ENCODE measurements at regions not wholly inside any gene's neighbourhood (a gene's known extent, or its start where the extent isn't known, plus 50 kb on each side); places are given as distances from the start of the nearest gene placed in this dataset.
"Not testable (repeated sequence)": the region's sequence is repeated elsewhere in the genome, so short reads cannot be mapped to it uniquely, and the experiment has no call there.

DNA sequence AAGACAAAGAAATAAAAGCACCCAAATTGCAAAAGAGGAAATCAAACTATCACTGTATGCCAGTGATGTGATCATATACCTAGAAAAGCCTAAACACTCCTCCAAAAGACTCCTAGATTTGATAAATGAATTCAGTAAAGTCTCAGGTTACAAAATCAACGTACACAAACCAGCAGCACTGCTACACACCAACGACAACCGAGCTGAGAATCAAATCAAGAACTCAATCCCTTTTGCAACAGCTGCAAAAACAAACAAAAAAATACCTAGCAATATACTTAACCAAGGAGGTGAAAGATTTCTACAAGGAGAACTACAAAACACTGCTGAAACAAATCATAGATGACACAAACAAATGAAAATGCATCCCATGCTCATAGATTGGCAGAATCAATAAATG lies 92.1 kb upstream of the PALMD start:
- not testable (repeated sequence) for H3K4me1 ChIP-seq (ENCODE audit: low read length); H3K4me2 ChIP-seq (ENCODE audit: low read depth, low read length, poor library complexity, severe bottlenecking); DNase-seq; H3K27ac ChIP-seq (ENCODE audit: low read length); H3K9me3 ChIP-seq (ENCODE audit: low read length); H4K20me1 ChIP-seq (ENCODE audit: insufficient read depth, low read depth, low read length); H3K27me3 ChIP-seq (ENCODE audit: low read length); H2AFZ ChIP-seq (ENCODE audit: low read length); H3K36me3 ChIP-seq (ENCODE audit: insufficient read depth, low read length); H3K9ac ChIP-seq (ENCODE audit: low read length); H3K9me2 ChIP-seq (replicated peaks; ENCODE audit: insufficient read depth, low read length); H3K4me3 ChIP-seq (ENCODE audit: low read length); H3K79me2 ChIP-seq (ENCODE audit: low read length)

DNA sequence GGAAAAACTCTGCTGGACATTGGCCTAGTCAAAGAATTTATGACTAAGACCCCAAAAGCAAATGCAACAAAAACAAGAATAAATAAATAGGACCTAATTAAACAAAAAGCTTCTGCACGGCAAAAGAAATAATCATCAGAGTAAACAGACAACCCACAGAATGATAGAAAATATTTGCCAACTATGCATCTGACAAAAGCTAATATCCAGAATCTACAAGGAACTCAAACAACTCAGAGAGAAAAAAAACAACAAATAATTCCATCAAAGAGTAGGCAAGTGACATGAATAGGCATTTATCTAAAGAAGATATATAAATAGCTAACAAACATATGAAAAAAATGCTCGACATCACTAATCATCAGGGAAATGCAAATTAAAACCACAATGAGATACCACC lies 91.2 kb upstream of the PALMD start:
- H3K9me3 ChIP-seq (ENCODE audit: low read length): no peaks in the 10 kb centered on the region
- no peak overlapping the region for H3K27ac ChIP-seq (ENCODE audit: low read length)
- no peak overlapping the region for H3K4me2 ChIP-seq (ENCODE audit: low read depth, low read length, poor library complexity, severe bottlenecking)
- DNase-seq: no peak
- no peaks in the 10 kb centered on the region for H3K4me1 ChIP-seq (ENCODE audit: low read length)
- H3K79me2 ChIP-seq (ENCODE audit: low read length): no peaks in the 10 kb centered on the region
- H3K4me3 ChIP-seq (ENCODE audit: low read length): no peak overlapping the region
- H3K27me3 ChIP-seq (ENCODE audit: low read length): no peaks in the 10 kb centered on the region
- H3K9me2 ChIP-seq (replicated peaks; ENCODE audit: insufficient read depth, low read length): no peaks in the 10 kb centered on the region
- H4K20me1 ChIP-seq (ENCODE audit: insufficient read depth, low read depth, low read length): no peaks in the 10 kb centered on the region
- H2AFZ ChIP-seq (ENCODE audit: low read length): no peak overlapping the region
- no peaks in the 10 kb centered on the region for H3K36me3 ChIP-seq (ENCODE audit: insufficient read depth, low read length)
- H3K9ac ChIP-seq (ENCODE audit: low read length): no peak overlapping the region

GRCh38 chr1:99557546-99558202 lies 88.2 kb upstream of the PALMD start:
- no peak for DNase-seq
- H3K4me1 ChIP-seq (ENCODE audit: low read length): no peaks in the 10 kb centered on the region
- H3K27ac ChIP-seq (ENCODE audit: low read length): no peak overlapping the region
- H3K36me3 ChIP-seq (ENCODE audit: insufficient read depth, low read length): no peaks in the 10 kb centered on the region
- no peak overlapping the region for H3K4me2 ChIP-seq (ENCODE audit: low read depth, low read length, poor library complexity, severe bottlenecking)
- no peaks in the 10 kb centered on the region for H3K79me2 ChIP-seq (ENCODE audit: low read length)
- no peaks in the 10 kb centered on the region for H4K20me1 ChIP-seq (ENCODE audit: insufficient read depth, low read depth, low read length)
- no peaks in the 10 kb centered on the region for H3K9me3 ChIP-seq (ENCODE audit: low read length)
- no peak overlapping the region for H3K4me3 ChIP-seq (ENCODE audit: low read length)
- no peak overlapping the region for H2AFZ ChIP-seq (ENCODE audit: low read length)
- no peak overlapping the region for H3K9ac ChIP-seq (ENCODE audit: low read length)
- H3K9me2 ChIP-seq (replicated peaks; ENCODE audit: insufficient read depth, low read length): no peaks in the 10 kb centered on the region
- H3K27me3 ChIP-seq (ENCODE audit: low read length): no peaks in the 10 kb centered on the region

DNA sequence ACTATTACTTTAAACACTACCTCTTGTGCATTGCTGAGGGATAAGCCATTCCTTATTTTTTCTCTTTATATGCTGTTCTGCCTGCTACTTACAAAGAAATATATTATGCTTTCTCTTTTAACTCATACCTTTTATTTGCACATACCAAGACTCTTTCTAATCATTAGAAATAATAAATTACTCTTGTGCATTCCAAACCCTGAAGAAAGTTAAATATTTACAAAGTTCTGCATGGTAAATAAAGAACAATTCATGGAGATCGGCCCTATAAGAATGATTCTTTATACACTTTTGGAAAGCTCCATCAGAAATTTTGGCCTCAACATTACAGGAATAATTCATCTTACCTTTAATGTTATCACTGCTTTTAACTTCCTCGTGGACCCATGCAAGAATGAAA lies 86.7 kb upstream of the PALMD start:
- no peaks in the 10 kb centered on the region for H3K4me1 ChIP-seq (ENCODE audit: low read length)
- H2AFZ ChIP-seq (ENCODE audit: low read length): no peak overlapping the region
- H3K27me3 ChIP-seq (ENCODE audit: low read length): no peaks in the 10 kb centered on the region
- no peaks in the 10 kb centered on the region for H4K20me1 ChIP-seq (ENCODE audit: insufficient read depth, low read depth, low read length)
- DNase-seq: no peak
- H3K36me3 ChIP-seq (ENCODE audit: insufficient read depth, low read length): no peaks in the 10 kb centered on the region
- no peak overlapping the region for H3K9ac ChIP-seq (ENCODE audit: low read length)
- H3K79me2 ChIP-seq (ENCODE audit: low read length): no peaks in the 10 kb centered on the region
- H3K9me2 ChIP-seq (replicated peaks; ENCODE audit: insufficient read depth, low read length): no peaks in the 10 kb centered on the region
- no peak overlapping the region for H3K4me2 ChIP-seq (ENCODE audit: low read depth, low read length, poor library complexity, severe bottlenecking)
- no peak overlapping the region for H3K27ac ChIP-seq (ENCODE audit: low read length)
- H3K9me3 ChIP-seq (ENCODE audit: low read length): no peaks in the 10 kb centered on the region
- H3K4me3 ChIP-seq (ENCODE audit: low read length): no peak overlapping the region

- no peak for DNase-seq
- Histone ChIP-seq H3K4me1 (ENCODE audit: low read length) (no peaks in the 10 kb centered on the region), H3K9ac (ENCODE audit: low read length) (no peak overlapping the region), H2AFZ (ENCODE audit: low read length) (no peak overlapping the region), H3K36me3 (ENCODE audit: insufficient read depth, low read length) (no peaks in the 10 kb centered on the region), H3K27ac (ENCODE audit: low read length) (no peak overlapping the region), H3K4me2 (ENCODE audit: low read depth, low read length, poor library complexity, severe bottlenecking) (no peak overlapping the region), H3K4me3 (ENCODE audit: low read length) (no peak overlapping the region), H3K9me2 (replicated peaks; ENCODE audit: insufficient read depth, low read length) (no peaks in the 10 kb centered on the region), H4K20me1 (ENCODE audit: insufficient read depth, low read depth, low read length) (no peaks in the 10 kb centered on the region), H3K79me2 (ENCODE audit: low read length) (no peaks in the 10 kb centered on the region), H3K27me3 (ENCODE audit: low read length) (no peaks in the 10 kb centered on the region), H3K9me3 (ENCODE audit: low read length) (no peaks in the 10 kb centered on the region)
Observed at GRCh38 chr1:99560207-99561040, 85.5 kb upstream of the PALMD start.

DNA sequence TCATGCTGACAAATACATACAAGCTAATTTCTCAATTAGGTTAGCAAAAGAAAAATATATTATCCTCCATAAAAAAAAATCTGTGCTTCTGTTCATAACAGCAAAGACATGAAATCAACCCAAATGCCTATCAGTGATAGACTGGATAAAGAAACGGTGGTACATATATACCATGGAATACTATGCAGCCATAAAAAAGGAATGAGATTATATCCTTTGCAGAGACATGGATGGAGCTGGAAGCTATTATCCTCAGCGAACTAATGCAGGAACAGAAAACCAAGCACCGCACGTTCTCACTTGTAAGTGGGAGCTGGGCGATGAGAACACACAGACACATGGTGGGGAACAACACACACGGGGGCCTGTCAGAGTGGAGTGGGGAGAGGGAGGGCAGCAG lies 84.0 kb upstream of the PALMD start:
- H4K20me1 ChIP-seq (ENCODE audit: insufficient read depth, low read depth, low read length): no peaks in the 10 kb centered on the region
- no peak overlapping the region for H2AFZ ChIP-seq (ENCODE audit: low read length)
- H3K36me3 ChIP-seq (ENCODE audit: insufficient read depth, low read length): no peaks in the 10 kb centered on the region
- H3K4me2 ChIP-seq (ENCODE audit: low read depth, low read length, poor library complexity, severe bottlenecking): no peak overlapping the region
- H3K9me2 ChIP-seq (replicated peaks; ENCODE audit: insufficient read depth, low read length): no peaks in the 10 kb centered on the region
- no peak overlapping the region for H3K27ac ChIP-seq (ENCODE audit: low read length)
- H3K4me3 ChIP-seq (ENCODE audit: low read length): no peak overlapping the region
- H3K4me1 ChIP-seq (ENCODE audit: low read length): no peaks in the 10 kb centered on the region
- no peaks in the 10 kb centered on the region for H3K27me3 ChIP-seq (ENCODE audit: low read length)
- no peaks in the 10 kb centered on the region for H3K9me3 ChIP-seq (ENCODE audit: low read length)
- DNase-seq: no peak
- no peaks in the 10 kb centered on the region for H3K79me2 ChIP-seq (ENCODE audit: low read length)
- H3K9ac ChIP-seq (ENCODE audit: low read length): no peak overlapping the region

DNA sequence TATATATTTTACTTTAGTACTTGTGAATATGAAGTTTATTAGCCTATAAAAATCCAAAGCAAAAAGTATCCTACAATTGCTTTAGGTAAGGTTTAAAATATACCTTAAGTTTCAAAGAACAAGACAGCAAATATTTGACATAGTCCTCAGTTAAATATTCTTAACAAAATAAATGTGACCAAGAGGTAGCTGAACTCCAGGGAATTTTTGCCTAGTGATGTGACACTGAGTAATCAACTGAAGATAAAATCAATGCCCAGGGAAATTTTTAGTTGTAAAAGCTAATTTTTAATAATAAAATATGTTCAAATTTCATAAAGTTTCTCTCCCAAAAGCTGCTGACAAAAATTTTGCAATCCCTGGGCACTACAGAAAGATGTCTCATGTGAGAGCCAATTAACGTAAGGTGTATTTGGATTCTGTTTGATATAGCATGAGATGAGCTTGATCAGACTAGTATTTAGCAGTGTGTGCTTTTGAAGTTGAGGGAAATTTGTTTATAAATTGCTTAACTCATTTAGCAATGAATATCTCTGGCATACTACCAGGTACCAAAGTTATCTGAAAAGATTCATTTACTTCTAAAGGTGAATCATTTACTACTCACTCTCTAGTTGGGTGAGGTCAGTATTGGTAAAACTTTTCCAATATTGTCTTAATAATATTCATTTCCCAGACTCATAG lies 80.2 kb upstream of the PALMD start:
- no peak overlapping the region for H3K9ac ChIP-seq (ENCODE audit: low read length)

DNA sequence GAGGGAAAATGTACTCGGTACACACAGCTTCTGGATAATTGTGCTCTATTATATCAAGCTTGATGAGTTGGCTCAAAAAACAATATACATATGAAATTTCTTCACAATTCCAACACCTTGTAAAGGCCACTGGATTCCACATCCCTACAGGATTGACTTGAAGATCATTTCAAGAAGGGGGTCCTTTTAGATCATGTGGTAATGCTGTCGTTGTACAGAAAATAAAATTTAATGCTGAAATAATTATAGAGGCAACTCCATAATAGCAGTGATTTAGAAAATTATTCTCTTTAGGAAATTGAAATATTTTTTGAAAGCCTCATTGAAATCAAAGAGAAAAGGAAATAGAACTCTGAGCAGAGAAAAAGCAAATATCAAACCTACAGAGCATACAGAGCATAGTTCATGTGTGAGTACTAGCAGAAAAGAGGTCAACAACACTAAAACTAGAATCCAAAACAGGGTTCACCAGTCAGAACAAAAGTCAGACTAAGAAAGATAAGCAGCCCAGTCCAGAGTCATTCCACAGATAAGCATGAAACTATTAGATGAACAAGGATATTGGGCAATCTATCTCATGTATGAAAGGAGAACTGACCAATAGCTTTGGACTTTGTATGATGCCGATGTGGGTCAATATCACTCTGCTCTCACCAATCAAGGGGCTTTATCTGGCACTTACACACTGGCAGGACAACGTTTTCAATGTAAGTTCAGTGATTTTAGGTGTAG lies 79.5 kb upstream of the PALMD start:
- Histone ChIP-seq H3K79me2 (ENCODE audit: low read length) (no peaks in the 10 kb centered on the region), H4K20me1 (ENCODE audit: insufficient read depth, low read depth, low read length) (no peaks in the 10 kb centered on the region), H3K36me3 (ENCODE audit: insufficient read depth, low read length) (no peaks in the 10 kb centered on the region), H3K4me2 (ENCODE audit: low read depth, low read length, poor library complexity, severe bottlenecking) (no peak overlapping the region), H3K9ac (ENCODE audit: low read length) (no peak overlapping the region), H3K4me3 (ENCODE audit: low read length) (no peak overlapping the region), H3K9me2 (replicated peaks; ENCODE audit: insufficient read depth, low read length) (no peaks in the 10 kb centered on the region), H3K27me3 (ENCODE audit: low read length) (no peaks in the 10 kb centered on the region), H2AFZ (ENCODE audit: low read length) (no peak overlapping the region), H3K9me3 (ENCODE audit: low read length) (no peaks in the 10 kb centered on the region), H3K4me1 (ENCODE audit: low read length) (peaks cover 11% of the 10 kb centered on the region), H3K27ac (ENCODE audit: low read length) (no peak overlapping the region)
- DNase-seq: no peak

More for the DNA sequence above, 80.2 kb upstream of the PALMD start:
- Histone ChIP-seq H3K4me2 (ENCODE audit: low read depth, low read length, poor library complexity, severe bottlenecking) (no peak overlapping the region), H4K20me1 (ENCODE audit: insufficient read depth, low read depth, low read length) (no peaks in the 10 kb centered on the region), H3K9me2 (replicated peaks; ENCODE audit: insufficient read depth, low read length) (no peaks in the 10 kb centered on the region), H3K4me1 (ENCODE audit: low read length) (peaks cover 9% of the 10 kb centered on the region), H3K4me3 (ENCODE audit: low read length) (no peak overlapping the region), H3K27me3 (ENCODE audit: low read length) (no peaks in the 10 kb centered on the region), H3K79me2 (ENCODE audit: low read length) (no peaks in the 10 kb centered on the region), H3K27ac (ENCODE audit: low read length) (no peak overlapping the region), H2AFZ (ENCODE audit: low read length) (no peak overlapping the region), H3K36me3 (ENCODE audit: insufficient read depth, low read length) (no peaks in the 10 kb centered on the region), H3K9me3 (ENCODE audit: low read length) (no peaks in the 10 kb centered on the region)
- no peak for DNase-seq
